HG03571 (cell line): ENCODE measurements at regions not wholly inside any gene's neighbourhood (a gene's known extent, or its start where the extent isn't known, plus 50 kb on each side); places are given as distances from the start of the nearest gene placed in this dataset.

Experiments used
- ATAC-seq: cut with Tn5 transposase; IDR thresholded peaks from one replicate; pipeline ENCODE4 v1.9.1; 2021; ENCODE audit not compliant: unreplicated experiment

DNA sequence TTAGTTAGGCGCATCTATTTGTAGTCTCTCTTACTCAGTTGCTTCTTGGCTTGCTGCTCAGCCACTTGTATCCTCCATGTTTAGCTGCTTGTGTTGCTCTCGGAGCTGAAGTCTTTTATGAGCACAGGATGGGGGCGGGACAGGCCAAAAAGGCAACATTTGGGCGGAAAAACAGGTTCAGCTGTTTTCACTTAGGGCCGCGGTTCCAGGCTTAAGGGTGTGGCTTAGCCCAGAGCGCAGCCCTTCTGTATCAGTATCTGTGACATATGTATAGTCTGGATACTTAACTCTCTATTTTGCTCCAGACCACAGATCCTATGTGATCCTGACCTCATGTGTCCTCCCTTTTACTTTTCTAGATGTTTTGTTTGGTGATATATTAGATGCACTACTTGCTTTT lies 763.5 kb downstream of the SUCLG1 start:
- no peak for ATAC-seq

DNA sequence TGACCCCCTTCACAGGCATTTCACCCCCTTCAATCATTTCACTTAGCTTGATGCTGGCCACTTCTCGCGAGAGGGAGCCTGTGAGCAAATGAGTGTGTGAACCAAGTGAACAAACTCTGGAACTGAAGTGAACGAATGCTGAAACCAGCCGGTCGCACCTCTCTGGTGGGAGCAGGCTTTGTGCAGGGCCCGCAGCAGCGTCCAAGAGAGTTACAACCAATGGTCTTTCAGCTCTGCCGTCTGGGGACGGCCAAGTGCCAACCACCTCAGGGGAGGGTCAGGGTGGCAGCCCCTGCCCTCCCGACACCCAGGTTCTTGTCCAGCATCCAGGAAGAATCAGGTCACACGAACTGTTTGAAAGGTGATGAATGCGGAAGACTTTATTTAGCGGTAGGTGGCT lies 764.0 kb downstream of the SUCLG1 start:
- ATAC-seq: no peak

DNA sequence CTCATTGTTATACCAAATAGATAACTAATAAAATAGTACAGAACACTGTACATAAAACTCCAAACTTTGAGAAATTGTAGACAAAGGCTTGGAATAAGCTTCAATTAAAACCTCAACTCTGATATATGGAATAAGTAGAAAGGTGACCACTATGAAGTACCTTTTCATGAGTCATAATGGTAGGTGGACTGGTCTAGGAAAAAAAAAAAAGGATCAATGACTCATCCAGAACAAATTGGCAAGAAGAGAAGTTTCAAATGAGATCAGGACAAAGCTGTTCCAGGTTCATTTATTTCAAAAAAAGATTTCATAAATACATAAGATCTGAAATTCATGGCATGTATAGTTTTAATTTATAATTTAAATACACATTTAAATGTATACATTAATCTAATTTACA lies 769.7 kb downstream of the SUCLG1 start:
- ATAC-seq: no peak

DNA sequence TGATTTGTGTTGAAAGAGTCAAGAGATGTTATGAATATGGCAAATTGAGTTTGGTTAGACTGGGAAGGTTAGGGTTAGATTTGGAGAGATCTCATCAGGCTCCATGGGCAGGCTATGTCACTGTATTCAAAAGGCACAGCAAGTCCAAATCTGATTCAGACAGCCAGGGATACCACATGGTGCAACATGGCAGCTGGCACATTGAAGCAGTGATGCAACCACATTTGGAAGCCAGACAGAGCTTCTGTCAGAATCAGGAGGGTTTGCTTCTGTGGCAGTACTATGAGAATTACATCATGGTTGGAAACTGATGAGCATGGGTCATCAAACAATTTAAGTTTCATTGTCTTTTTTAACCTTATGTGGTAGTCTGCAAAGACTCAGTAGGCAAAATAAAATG lies 772.2 kb downstream of the SUCLG1 start:
- ATAC-seq: no peak

DNA sequence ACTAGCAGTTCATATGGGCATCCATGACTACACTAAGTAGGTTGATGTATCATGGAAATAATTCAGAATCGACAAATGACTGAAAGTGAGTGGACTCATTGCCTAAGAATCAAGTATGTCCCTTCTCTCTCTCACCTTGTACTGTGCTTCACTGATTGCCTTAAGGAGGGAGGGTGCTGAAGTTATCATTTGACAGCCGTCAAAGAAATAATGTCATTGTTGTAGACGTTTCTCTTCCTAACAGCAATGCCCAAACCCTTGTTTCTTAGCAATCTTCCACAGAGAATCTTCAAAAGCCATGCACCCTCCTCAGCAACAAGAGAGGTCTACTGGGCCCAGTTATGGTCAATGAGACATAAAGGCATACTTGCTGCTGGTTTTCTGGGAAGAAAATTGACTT lies 785.0 kb downstream of the SUCLG1 start:
- ATAC-seq: no peak

DNA sequence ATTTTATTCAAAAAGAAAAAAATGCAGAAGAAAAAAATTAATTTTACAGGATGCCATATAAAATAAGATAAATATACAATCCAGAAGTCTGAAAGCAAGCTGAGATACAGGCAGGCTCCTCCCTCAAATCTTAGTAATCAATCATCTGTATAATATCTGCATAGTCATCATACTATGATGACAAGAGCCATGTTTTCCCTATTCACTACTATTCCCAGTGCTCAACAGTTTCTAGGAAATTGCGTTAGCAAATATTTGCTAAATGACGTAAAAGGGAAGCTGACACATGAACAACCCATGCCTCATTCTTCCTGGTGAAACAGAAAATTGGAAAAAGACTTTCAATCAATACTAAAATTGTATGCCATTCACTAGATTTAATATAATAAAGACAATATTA lies 793.2 kb downstream of the SUCLG1 start:
- ATAC-seq: no peak

DNA sequence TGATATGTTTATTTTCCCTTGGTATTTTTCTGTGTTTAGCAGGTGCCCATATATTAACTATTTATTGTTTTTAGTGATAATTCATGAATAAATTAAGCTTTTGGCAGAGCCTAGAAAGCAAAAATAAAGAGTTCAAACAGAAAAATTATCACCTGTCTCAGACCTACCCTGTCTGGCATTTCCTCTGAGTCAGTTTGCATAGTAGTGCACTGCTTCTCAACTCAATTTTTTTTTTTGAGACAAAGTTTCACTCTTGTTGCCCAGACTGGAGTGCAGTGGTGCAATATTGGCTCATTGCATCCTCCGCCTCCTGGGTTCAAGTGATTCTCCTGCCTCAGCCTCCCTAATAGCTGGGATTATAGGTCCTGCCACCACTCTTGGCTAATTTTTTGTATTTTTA lies 793.9 kb downstream of the SUCLG1 start:
- ATAC-seq: no peak

DNA sequence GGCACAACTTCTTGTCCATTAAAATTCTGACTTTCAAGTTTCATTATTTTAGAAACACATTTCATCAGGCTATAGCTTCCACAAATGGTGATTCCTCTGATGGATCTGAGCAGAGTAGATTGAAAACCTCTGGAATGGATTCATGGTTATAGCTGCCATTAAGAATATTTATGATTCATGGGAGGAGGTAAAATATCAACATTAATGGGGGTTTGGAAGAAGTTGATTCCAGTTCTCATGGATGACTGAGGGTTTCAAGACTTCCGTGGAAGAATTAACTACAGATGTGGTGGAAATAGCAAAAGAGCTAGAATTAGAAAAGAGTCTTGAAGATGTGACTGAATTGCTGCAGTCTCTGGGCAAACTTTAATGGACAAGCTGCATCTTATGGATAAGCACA lies 797.4 kb downstream of the SUCLG1 start:
- no peak for ATAC-seq

DNA sequence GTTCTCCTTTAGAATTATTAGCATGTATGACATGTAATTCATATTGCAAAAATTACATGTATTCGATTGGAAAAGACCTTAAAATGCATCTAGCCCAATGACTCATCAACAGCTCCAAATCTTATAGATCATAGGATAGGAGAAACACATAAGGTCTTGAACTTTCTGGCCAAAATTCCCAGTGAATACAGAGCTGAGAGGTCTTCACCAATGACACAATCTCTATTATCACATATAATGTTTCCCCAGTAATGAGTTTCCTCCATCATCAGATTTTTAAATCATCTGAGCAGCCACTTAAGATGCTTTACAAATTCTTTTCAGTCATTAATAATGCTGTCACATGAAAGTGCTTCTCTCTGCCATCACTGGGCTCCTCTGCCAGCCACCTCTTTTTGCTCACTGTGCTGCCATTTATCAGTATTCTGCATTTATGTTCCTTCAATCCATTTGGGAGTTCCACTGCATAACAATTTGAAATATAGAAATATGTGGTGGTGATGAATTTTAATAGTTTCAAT lies 804.9 kb downstream of the SUCLG1 start:
- ATAC-seq: no peak

DNA sequence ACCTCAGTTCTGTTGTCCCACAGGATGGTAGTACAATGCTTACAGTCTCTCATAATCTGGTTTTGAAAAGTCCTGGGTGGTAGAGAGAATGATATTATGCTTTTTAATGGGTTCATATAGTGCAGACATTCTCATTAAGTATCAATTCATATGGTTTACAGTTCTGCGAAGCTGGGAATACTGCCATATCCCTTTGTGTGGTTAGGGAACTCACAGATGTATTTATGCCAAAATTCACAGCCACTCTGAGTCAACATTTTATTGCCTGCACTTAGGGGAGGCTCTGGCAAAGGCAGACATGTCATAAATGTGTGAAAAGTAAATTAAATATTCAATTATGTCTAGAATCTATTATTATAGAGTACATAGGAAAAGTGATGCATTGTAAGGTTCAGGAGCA lies 808.2 kb downstream of the SUCLG1 start:
- no peak for ATAC-seq

DNA sequence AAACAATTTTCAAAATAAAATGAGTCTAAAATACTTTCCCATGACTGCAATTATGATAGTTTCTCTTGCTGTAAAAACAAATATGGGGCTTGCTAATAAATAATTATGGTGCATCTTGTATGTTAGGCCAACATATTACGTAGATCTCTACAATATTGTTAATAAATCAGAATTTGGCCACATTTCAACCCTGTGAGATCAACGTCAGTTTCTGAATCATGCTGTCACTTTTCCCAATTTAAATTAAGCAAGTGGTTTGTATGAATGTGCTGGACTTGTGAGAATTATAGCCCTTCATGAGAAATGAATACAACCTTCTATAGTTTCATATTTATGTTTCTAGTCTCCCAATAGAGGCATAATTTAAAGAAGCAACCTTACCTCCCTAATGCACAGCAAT lies 808.9 kb downstream of the SUCLG1 start:
- no peak for ATAC-seq

DNA sequence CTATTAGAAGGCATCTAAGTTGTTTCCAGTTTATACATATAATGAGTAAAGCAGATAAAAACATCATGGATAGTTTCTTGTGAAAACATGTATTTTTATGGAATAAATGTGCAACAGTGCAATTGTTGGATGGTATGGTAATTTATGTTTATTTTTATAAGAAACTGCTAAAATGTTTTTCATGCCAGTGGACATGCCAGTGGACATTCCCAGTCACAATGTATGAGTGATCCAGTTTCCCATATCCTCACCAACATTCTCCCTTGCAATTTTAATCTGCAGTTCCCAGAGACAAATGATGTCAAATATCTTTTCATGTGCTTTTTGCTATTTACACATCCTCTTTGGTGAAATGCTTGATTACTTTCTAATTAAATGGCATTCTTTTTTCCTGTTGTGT lies 818.6 kb downstream of the SUCLG1 start:
- no peak for ATAC-seq

DNA sequence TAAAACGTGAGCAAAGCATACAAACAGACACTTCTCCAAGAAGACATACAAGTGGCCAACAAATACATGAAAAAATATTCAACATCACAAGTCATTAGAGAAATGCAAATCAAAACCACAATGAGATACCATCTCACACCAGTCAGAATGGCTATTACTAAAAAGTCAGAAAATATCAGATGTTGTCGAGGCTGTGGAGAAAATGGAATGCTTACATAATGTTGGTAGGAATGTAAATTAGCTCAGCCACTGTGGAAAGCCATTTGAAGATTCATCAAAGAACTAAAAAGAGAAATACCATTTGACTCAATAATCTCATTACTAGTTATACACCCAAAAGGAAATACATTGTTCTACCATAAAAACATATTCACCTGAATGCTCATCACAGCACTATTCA lies 825.7 kb downstream of the SUCLG1 start:
- no peak for ATAC-seq

DNA sequence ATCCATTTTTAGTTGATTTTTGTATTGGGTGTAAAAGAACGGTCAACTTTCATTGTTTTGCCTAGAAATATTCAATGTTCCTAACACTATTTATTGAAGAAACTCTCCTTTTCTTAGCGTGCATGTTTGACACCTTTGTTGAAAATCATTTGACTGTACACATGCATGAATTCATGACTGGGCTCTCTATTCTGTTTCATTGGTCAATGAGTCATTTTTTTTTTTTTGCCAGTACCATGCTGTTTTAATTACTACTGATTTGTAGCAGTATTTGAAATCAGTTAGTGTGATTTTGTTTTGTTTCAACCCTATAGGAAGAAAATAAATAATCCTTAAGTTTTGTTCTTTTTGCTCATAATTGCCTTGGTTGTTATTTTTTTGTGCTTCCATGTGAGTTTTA lies 828.7 kb downstream of the SUCLG1 start:
- no peak for ATAC-seq

DNA sequence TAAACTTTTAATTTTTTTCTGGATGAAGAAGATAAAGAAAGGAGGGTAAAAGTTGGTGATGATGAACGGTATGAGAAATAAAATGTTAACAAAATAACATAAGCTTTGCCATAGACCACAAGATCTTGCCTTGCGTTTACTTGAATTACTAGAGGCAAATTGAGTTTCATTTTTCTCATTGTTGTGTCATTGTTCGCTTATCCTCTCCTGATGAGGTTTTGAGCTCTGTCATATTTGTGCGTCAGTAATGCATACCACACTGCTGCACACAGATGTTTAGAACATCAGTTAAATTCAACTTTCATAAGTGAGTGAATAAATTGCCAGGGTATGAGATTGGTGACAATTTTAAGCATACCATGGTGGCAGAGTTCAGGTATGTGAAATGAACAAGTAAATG lies 843.6 kb downstream of the SUCLG1 start:
- ATAC-seq: no peak

DNA sequence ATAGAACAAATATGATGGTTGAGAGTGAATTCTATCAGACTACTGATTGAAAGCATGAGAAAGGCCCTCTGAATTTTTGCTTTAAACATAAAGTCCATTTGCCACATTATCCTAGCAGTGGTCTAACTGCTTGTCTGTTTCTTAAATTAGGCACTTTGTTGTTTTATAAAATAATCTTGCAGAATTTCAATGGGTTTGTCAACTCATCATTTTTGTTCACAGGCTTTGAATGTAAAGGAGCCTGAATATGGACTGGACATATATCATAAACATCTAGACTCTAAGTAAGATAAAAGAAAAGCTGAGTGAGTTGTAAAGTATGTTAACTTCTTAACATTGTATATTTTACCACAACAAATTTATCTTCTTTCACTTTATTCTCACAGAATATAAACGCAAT lies 845.9 kb downstream of the SUCLG1 start:
- no peak for ATAC-seq

DNA sequence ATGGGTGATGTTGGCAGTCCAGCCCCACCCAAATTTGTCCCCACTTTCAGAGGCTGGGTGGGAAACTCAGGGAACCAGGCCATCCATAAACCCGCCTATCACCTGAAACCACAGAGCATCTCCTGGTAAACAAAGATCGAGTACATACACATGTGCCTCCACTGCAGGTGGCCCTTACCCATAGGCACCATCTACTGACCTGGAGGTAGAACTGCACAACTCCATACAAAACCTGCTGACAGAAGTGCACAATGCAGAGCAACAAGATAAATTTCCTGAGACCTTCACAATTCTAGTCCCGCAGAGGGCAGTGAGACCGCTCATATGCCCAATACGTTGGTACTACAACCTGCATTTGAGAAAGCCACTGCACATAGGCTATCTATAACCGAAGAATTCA lies 856.3 kb downstream of the SUCLG1 start:
- ATAC-seq: no peak

DNA sequence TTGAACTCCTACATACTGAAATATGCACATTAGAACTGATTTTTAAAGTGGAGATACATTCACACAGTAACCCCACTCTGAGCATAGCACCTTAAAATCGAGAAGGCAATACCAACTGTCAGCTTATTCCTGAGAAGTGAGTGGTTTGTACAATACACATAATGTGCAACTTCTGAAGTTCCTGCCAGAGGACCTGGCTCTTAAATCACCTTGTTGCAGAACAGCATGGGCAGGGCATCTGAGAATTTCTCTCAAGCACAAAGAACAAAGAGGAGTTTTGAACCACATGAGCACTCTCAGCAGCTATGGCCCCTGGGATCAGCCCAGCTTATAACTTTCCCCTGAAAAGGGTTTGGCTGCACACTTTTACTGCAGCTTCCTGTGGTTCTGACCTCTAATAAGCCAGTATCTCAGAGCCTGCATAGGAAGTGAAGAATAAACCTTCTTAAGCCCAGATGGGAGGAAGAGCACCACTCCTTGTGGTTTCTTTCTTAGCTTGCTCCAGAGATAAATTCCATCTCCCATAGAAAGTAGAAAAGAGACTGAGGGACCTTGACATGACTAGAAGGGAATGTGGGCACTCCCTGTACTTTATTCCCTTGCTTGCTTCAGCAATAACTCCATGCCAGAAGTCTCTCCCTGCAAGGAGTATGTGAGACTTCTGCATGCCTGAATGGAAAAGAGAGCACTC lies 862.3 kb downstream of the SUCLG1 start:
- ATAC-seq: no peak

DNA sequence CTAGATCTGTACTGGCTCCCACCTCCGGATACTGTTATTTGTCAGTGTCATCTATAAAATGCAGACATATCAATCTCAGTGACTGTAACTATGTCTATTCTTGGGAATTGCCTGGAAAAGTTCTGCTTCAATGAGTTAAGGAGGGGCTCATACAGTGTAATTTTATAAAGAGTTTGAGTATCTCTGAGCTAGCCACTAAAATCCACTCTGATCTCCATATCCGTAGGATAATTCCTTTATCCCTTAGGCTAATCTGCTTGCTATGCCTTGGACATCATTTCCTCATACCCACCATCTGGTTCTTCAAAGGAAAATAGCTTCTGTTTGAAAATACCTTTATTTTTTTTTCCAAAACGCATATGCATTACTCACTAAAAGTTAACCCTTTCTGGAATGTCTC lies 863.2 kb downstream of the SUCLG1 start:
- no peak for ATAC-seq

DNA sequence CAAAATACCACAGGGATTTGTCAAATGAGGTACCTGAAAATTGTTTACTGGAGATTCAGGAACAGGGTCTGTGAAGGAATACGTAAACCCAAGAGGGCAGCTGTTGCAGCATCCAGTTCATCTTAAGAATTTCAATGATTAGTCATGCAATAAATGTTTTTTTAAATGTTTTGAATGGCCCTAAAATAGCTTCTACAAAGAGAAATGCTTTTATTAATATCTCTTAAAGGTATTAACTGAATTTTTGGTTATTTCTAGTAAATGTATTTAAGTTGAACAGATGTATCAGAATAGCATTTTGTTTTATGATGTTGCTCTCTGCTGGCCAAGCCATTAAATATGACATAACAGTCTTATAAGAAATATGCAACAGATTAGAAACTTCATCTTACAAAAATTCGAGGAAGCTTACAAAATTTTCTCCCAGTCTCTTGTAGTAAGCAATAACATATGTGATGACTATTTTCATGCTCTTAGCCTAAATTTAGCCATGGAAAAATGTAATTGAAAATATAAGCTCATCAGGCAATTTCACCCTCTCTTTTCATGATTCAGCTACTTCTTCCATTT lies 863.9 kb downstream of the SUCLG1 start:
- ATAC-seq: no peak

DNA sequence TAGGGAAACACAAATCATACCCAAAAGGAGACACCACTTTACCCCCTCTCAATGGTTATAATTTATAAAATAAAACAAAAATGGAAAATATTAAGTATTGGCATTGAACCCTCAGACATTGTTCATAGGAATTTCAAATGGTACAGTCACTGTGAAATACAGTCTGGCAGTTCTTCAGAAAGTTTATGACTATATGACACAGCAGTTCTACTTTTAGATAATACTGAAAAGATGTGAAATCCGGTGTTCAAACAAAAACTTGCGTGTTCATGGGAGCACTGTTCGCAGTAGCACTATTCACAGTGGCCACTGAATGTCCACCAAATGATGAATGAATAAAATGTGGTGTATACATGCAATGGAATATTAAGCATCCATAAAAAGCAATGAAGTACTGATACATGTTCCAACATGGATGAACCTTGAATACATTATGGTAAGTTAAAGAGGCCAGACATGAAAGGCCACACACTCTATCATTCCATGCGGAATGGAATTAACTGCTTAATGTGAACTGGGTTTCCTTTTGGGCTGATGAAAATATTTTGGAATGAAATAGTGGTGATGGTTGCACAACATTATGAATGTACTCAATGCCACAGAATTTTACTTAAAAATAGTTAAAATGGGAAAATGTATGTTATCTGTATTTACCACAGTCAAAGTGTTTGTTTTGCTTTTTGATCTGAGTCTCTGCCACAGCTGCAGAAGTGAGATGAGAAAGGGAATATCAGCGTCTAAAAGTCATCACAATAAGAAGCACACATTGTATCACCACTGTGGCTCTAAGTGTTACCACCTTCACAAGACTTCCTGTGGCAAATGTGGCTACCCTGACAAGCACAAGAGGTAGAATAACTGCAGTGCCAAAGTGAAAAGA lies 864.6 kb downstream of the SUCLG1 start:
- no peak for ATAC-seq

DNA sequence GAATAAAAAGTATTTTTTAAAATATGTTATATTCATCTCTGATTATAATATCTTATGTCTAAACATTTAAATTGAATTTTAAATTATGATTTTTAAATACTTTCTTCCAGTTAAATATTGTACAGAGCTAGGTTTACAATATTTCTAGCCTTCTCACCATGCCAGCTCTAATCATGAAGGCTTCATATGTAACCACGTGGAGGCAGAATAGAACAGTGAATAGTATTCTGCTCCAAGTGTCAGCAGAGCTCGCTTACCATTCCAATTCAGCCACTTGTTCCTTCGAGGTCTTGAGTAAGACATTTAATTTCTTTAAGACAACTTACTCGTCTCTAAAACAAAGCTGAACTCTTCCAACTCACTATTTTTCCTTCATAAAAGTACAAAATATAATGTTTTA lies 871.8 kb downstream of the SUCLG1 start:
- no peak for ATAC-seq
